ENCODE measurements at regions not wholly inside any gene's neighbourhood (a gene's known extent, or its start where the extent isn't known, plus 50 kb on each side); places are given as distances from the start of the nearest gene placed in this dataset.

GRCh38 chr1:221530791-221531190 lies 211.1 kb downstream of the DUSP10 start:
- TF ChIP-seq ZC3H4 (CRISPR knock-in tag; IDR thresholded peaks at IDR 0.05; ENCODE audit: borderline replicate concordance) (no peak), ATF6 (CRISPR knock-in tag; conservative IDR thresholded peaks at IDR 0.05) (no peak), GABPA (IDR thresholded peaks at IDR 0.05; ENCODE audit: low read depth, low read length) (no peak), GABPA (CRISPR knock-in tag; IDR thresholded peaks at IDR 0.05; ENCODE audit: low read depth) (no peak), ZNF232 (CRISPR knock-in tag; IDR thresholded peaks at IDR 0.05; ENCODE audit: borderline replicate concordance) (no peak), HMG20A (CRISPR knock-in tag; IDR thresholded peaks at IDR 0.05; ENCODE audit: borderline replicate concordance) (no peak), MAX (IDR thresholded peaks at IDR 0.05) (no peak), AGO1 (IDR thresholded peaks at IDR 0.05; ENCODE audit: low read depth, low read length, poor library complexity, severe bottlenecking) (no peak), ZNF777 (CRISPR knock-in tag; IDR thresholded peaks at IDR 0.05) (no peak), SKIL (CRISPR knock-in tag; IDR thresholded peaks at IDR 0.05; ENCODE audit: borderline replicate concordance) (no peak), TBP (CRISPR knock-in tag; IDR thresholded peaks at IDR 0.05) (no peak), POLR2AphosphoS5 (IDR thresholded peaks at IDR 0.05; ENCODE audit: low read depth, low read length) (no peak), KDM4B (CRISPR knock-in tag; IDR thresholded peaks at IDR 0.05) (no peak)

Measured in HepG2 (cell line).